ENCODE measurements at regions not wholly inside any gene's neighbourhood (a gene's known extent, or its start where the extent isn't known, plus 50 kb on each side); places are given as distances from the start of the nearest gene placed in this dataset.

- no peaks in the 10 kb centered on the region for H3K36me3 ChIP-seq (ENCODE audit: control insufficient read depth in 1 of 2, insufficient read depth in 2 of 2, low read length in 2 of 2)
- H3K27me3 ChIP-seq (ENCODE audit: control insufficient read depth in 1 of 2, insufficient read depth in 2 of 2, low read length in 2 of 2), result no peaks in the 10 kb centered on the region
- peaks cover 0 to 4% of the 10 kb centered on the region in 2 donors for H3K9me3 ChIP-seq (ENCODE audit: control insufficient read depth in 1 of 2, low read length in 2 of 2)
- peaks cover 7 to 12% of the 10 kb centered on the region in 2 donors for H3K4me1 ChIP-seq (ENCODE audit: control insufficient read depth in 1 of 2, insufficient read depth in 2 of 2, low read length in 2 of 2)
- H3K27ac ChIP-seq (ENCODE audit: low read depth, low read length), result no peak overlapping the region
- no peak overlapping the region for H3K4me3 ChIP-seq (ENCODE audit: low read depth in 1 of 2, low read length in 2 of 2)
- H3K9ac ChIP-seq (ENCODE audit: low read depth in 1 of 2, low read length in 2 of 2), result no peak overlapping the region
These were observed 569.5 kb upstream of the LRRN3 start for GRCh38 chr7:110521357-110521911.

GRCh38 chr7:110522061-110522760, 568.7 kb upstream of the LRRN3 start:
- Histone ChIP-seq H3K36me3 (ENCODE audit: control insufficient read depth in 1 of 2, insufficient read depth in 2 of 2, low read length in 2 of 2) (no peaks in the 10 kb centered on the region), H3K4me3 (ENCODE audit: low read depth in 1 of 2, low read length in 2 of 2) (no peak overlapping the region), H3K27me3 (ENCODE audit: control insufficient read depth in 1 of 2, insufficient read depth in 2 of 2, low read length in 2 of 2) (no peaks in the 10 kb centered on the region), H3K27ac (ENCODE audit: low read depth, low read length) (no peak overlapping the region), H3K9me3 (ENCODE audit: control insufficient read depth in 1 of 2, low read length in 2 of 2) (peaks cover 0 to 4% of the 10 kb centered on the region in 2 donors), H3K9ac (ENCODE audit: low read depth in 1 of 2, low read length in 2 of 2) (no peak overlapping the region), H3K4me1 (ENCODE audit: control insufficient read depth in 1 of 2, insufficient read depth in 2 of 2, low read length in 2 of 2) (peaks cover 7 to 12% of the 10 kb centered on the region in 2 donors)

- Histone ChIP-seq H3K9ac (ENCODE audit: low read depth in 1 of 2, low read length in 2 of 2) (no peak overlapping the region), H3K4me3 (ENCODE audit: low read depth in 1 of 2, low read length in 2 of 2) (no peak overlapping the region), H3K36me3 (ENCODE audit: control insufficient read depth in 1 of 2, insufficient read depth in 2 of 2, low read length in 2 of 2) (no peaks in the 10 kb centered on the region), H3K4me1 (ENCODE audit: control insufficient read depth in 1 of 2, insufficient read depth in 2 of 2, low read length in 2 of 2) (peaks cover 7 to 12% of the 10 kb centered on the region in 2 donors), H3K27ac (ENCODE audit: low read depth, low read length) (no peak overlapping the region), H3K9me3 (ENCODE audit: control insufficient read depth in 1 of 2, low read length in 2 of 2) (peaks cover 0 to 4% of the 10 kb centered on the region in 2 donors), H3K27me3 (ENCODE audit: control insufficient read depth in 1 of 2, insufficient read depth in 2 of 2, low read length in 2 of 2) (no peaks in the 10 kb centered on the region)
These were observed 568.1 kb upstream of the LRRN3 start for GRCh38 chr7:110522761-110523200.

- no peak overlapping the region for H3K9ac ChIP-seq (ENCODE audit: low read depth in 1 of 2, low read length in 2 of 2)
- no peaks in the 10 kb centered on the region for H3K9me3 ChIP-seq (ENCODE audit: control insufficient read depth in 1 of 2, low read length in 2 of 2)
- no peak overlapping the region for H3K4me3 ChIP-seq (ENCODE audit: low read depth in 1 of 2, low read length in 2 of 2)
- no peak overlapping the region for H3K27ac ChIP-seq (ENCODE audit: low read depth, low read length)
- H3K4me1 ChIP-seq (ENCODE audit: control insufficient read depth in 1 of 2, insufficient read depth in 2 of 2, low read length in 2 of 2), result no peaks in the 10 kb centered on the region
- H3K27me3 ChIP-seq (ENCODE audit: control insufficient read depth in 1 of 2, insufficient read depth in 2 of 2, low read length in 2 of 2), result no peaks in the 10 kb centered on the region
- H3K36me3 ChIP-seq (ENCODE audit: control insufficient read depth in 1 of 2, insufficient read depth in 2 of 2, low read length in 2 of 2), result no peaks in the 10 kb centered on the region
These were observed 561.8 kb upstream of the LRRN3 start for GRCh38 chr7:110529175-110529574.

- Histone ChIP-seq H3K9me3 (ENCODE audit: control insufficient read depth in 1 of 2, low read length in 2 of 2) (no peaks in the 10 kb centered on the region), H3K9ac (ENCODE audit: low read depth in 1 of 2, low read length in 2 of 2) (no peak overlapping the region), H3K4me1 (ENCODE audit: control insufficient read depth in 1 of 2, insufficient read depth in 2 of 2, low read length in 2 of 2) (no peaks in the 10 kb centered on the region), H3K27me3 (ENCODE audit: control insufficient read depth in 1 of 2, insufficient read depth in 2 of 2, low read length in 2 of 2) (no peaks in the 10 kb centered on the region), H3K27ac (ENCODE audit: low read depth, low read length) (no peak overlapping the region), H3K36me3 (ENCODE audit: control insufficient read depth in 1 of 2, insufficient read depth in 2 of 2, low read length in 2 of 2) (no peaks in the 10 kb centered on the region), H3K4me3 (ENCODE audit: low read depth in 1 of 2, low read length in 2 of 2) (no peak overlapping the region)
These were observed 559.7 kb upstream of the LRRN3 start for GRCh38 chr7:110531186-110531585.

- no peak overlapping the region for H3K9ac ChIP-seq (ENCODE audit: low read depth in 1 of 2, low read length in 2 of 2)
- no peak overlapping the region for H3K27ac ChIP-seq (ENCODE audit: low read depth, low read length)
- H3K27me3 ChIP-seq (ENCODE audit: control insufficient read depth in 1 of 2, insufficient read depth in 2 of 2, low read length in 2 of 2), result no peaks in the 10 kb centered on the region
- H3K4me1 ChIP-seq (ENCODE audit: control insufficient read depth in 1 of 2, insufficient read depth in 2 of 2, low read length in 2 of 2), result no peaks in the 10 kb centered on the region
- H3K9me3 ChIP-seq (ENCODE audit: control insufficient read depth in 1 of 2, low read length in 2 of 2), result no peaks in the 10 kb centered on the region
- no peak overlapping the region for H3K4me3 ChIP-seq (ENCODE audit: low read depth in 1 of 2, low read length in 2 of 2)
- H3K36me3 ChIP-seq (ENCODE audit: control insufficient read depth in 1 of 2, insufficient read depth in 2 of 2, low read length in 2 of 2), result no peaks in the 10 kb centered on the region
These were observed 556.5 kb upstream of the LRRN3 start for GRCh38 chr7:110534241-110534931.

GRCh38 chr7:110539216-110539615, 551.7 kb upstream of the LRRN3 start:
- Histone ChIP-seq H3K27ac (ENCODE audit: low read depth, low read length) (no peak overlapping the region), H3K27me3 (ENCODE audit: control insufficient read depth in 1 of 2, insufficient read depth in 2 of 2, low read length in 2 of 2) (no peaks in the 10 kb centered on the region), H3K9ac (ENCODE audit: low read depth in 1 of 2, low read length in 2 of 2) (no peak overlapping the region), H3K9me3 (ENCODE audit: control insufficient read depth in 1 of 2, low read length in 2 of 2) (no peaks in the 10 kb centered on the region), H3K4me3 (ENCODE audit: low read depth in 1 of 2, low read length in 2 of 2) (no peak overlapping the region), H3K36me3 (ENCODE audit: control insufficient read depth in 1 of 2, insufficient read depth in 2 of 2, low read length in 2 of 2) (no peaks in the 10 kb centered on the region), H3K4me1 (ENCODE audit: control insufficient read depth in 1 of 2, insufficient read depth in 2 of 2, low read length in 2 of 2) (no peaks in the 10 kb centered on the region)

GRCh38 chr7:110541962-110542361, 549.0 kb upstream of the LRRN3 start:
- H3K4me1 ChIP-seq (ENCODE audit: control insufficient read depth in 1 of 2, insufficient read depth in 2 of 2, low read length in 2 of 2), result no peaks in the 10 kb centered on the region
- no peak overlapping the region for H3K4me3 ChIP-seq (ENCODE audit: low read depth in 1 of 2, low read length in 2 of 2)
- H3K27me3 ChIP-seq (ENCODE audit: control insufficient read depth in 1 of 2, insufficient read depth in 2 of 2, low read length in 2 of 2), result no peaks in the 10 kb centered on the region
- no peaks in the 10 kb centered on the region for H3K36me3 ChIP-seq (ENCODE audit: control insufficient read depth in 1 of 2, insufficient read depth in 2 of 2, low read length in 2 of 2)
- H3K9ac ChIP-seq (ENCODE audit: low read depth in 1 of 2, low read length in 2 of 2), result no peak overlapping the region
- H3K27ac ChIP-seq (ENCODE audit: low read depth, low read length), result no peak overlapping the region
- H3K9me3 ChIP-seq (ENCODE audit: control insufficient read depth in 1 of 2, low read length in 2 of 2), result no peaks in the 10 kb centered on the region

- Histone ChIP-seq H3K9me3 (ENCODE audit: control insufficient read depth in 1 of 2, low read length in 2 of 2) (no peaks in the 10 kb centered on the region), H3K27ac (ENCODE audit: low read depth, low read length) (no peak overlapping the region), H3K4me1 (ENCODE audit: control insufficient read depth in 1 of 2, insufficient read depth in 2 of 2, low read length in 2 of 2) (no peaks in the 10 kb centered on the region), H3K27me3 (ENCODE audit: control insufficient read depth in 1 of 2, insufficient read depth in 2 of 2, low read length in 2 of 2) (no peaks in the 10 kb centered on the region), H3K9ac (ENCODE audit: low read depth in 1 of 2, low read length in 2 of 2) (no peak overlapping the region), H3K36me3 (ENCODE audit: control insufficient read depth in 1 of 2, insufficient read depth in 2 of 2, low read length in 2 of 2) (no peaks in the 10 kb centered on the region), H3K4me3 (ENCODE audit: low read depth in 1 of 2, low read length in 2 of 2) (no peak overlapping the region)
These were observed 546.7 kb upstream of the LRRN3 start for GRCh38 chr7:110544194-110544593.

- Histone ChIP-seq H3K9ac (ENCODE audit: low read depth in 1 of 2, low read length in 2 of 2) (no peak overlapping the region), H3K27me3 (ENCODE audit: control insufficient read depth in 1 of 2, insufficient read depth in 2 of 2, low read length in 2 of 2) (no peaks in the 10 kb centered on the region), H3K9me3 (ENCODE audit: control insufficient read depth in 1 of 2, low read length in 2 of 2) (peaks cover 5 to 12% of the 10 kb centered on the region in 2 donors), H3K4me1 (ENCODE audit: control insufficient read depth in 1 of 2, insufficient read depth in 2 of 2, low read length in 2 of 2) (no peaks in the 10 kb centered on the region), H3K36me3 (ENCODE audit: control insufficient read depth in 1 of 2, insufficient read depth in 2 of 2, low read length in 2 of 2) (no peaks in the 10 kb centered on the region), H3K27ac (ENCODE audit: low read depth, low read length) (no peak overlapping the region), H3K4me3 (ENCODE audit: low read depth in 1 of 2, low read length in 2 of 2) (no peak overlapping the region)
These were observed 542.6 kb upstream of the LRRN3 start for GRCh38 chr7:110548372-110548771.

Data from duodenal mucosa (tissue), 2 donors.